ENCODE measurements at regions not wholly inside any gene's neighbourhood (a gene's known extent, or its start where the extent isn't known, plus 50 kb on each side); places are given as distances from the start of the nearest gene placed in this dataset.

DNA sequence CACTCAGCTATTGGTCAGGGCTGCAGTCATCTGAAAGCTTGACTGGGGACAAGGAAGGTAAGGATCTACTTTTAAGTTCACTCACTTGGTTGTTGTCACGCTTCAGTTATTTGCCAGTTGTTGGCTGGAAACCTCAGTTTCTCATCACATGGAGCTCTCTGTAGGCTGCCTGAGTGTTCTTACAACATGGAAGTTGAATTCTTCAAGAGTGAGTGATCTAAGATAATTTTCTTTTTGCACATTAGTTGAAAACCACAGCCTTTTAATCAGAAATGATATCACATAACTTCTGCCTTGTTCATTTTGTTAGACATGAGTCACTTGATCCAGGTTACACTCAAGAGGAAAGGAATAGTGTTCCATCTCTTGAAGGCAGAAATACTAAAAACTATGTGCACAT lies 552.7 kb downstream of the RAPGEF2 start:
- no peak overlapping the region for H3K4me3 Mint-ChIP-seq (ENCODE audit: low read depth)
- TF ChIP-seq, protein P1, sequence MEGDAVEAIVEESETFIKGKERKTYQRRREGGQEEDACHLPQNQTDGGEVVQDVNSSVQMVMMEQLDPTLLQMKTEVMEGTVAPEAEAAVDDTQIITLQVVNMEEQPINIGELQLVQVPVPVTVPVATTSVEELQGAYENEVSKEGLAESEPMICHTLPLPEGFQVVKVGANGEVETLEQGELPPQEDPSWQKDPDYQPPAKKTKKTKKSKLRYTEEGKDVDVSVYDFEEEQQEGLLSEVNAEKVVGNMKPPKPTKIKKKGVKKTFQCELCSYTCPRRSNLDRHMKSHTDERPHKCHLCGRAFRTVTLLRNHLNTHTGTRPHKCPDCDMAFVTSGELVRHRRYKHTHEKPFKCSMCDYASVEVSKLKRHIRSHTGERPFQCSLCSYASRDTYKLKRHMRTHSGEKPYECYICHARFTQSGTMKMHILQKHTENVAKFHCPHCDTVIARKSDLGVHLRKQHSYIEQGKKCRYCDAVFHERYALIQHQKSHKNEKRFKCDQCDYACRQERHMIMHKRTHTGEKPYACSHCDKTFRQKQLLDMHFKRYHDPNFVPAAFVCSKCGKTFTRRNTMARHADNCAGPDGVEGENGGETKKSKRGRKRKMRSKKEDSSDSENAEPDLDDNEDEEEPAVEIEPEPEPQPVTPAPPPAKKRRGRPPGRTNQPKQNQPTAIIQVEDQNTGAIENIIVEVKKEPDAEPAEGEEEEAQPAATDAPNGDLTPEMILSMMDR (IDR thresholded peaks at IDR 0.05; ENCODE audit: unreplicated experiment) = no peak
- H3K27ac Mint-ChIP-seq = no peak overlapping the region
- DNase-seq (ENCODE audit: low spot score, unreplicated experiment) = no peak
- no peaks in the 10 kb centered on the region for H3K27me3 Mint-ChIP-seq
- peaks cover 4% of the 10 kb centered on the region for H3K9me3 Mint-ChIP-seq (ENCODE audit: low read depth)
- H3K4me1 Mint-ChIP-seq (ENCODE audit: low read depth) = no peaks in the 10 kb centered on the region
- H3K36me3 Mint-ChIP-seq (ENCODE audit: insufficient read depth) = no peaks in the 10 kb centered on the region

GRCh38 chr4:159669094-159669493 lies 566.2 kb downstream of the RAPGEF2 start:
- Mint-ChIP-seq H3K4me3 (ENCODE audit: low read depth) (no peak overlapping the region), H3K27me3 (no peaks in the 10 kb centered on the region), H3K9me3 (ENCODE audit: low read depth) (no peaks in the 10 kb centered on the region), H3K27ac (no peak overlapping the region), H3K4me1 (ENCODE audit: low read depth) (no peaks in the 10 kb centered on the region), H3K36me3 (ENCODE audit: insufficient read depth) (no peaks in the 10 kb centered on the region)
- TF ChIP-seq, protein P1 (IDR thresholded peaks at IDR 0.05; ENCODE audit: unreplicated experiment) = no peak
- DNase-seq (ENCODE audit: low spot score, unreplicated experiment) = no peak

GRCh38 chr4:159673221-159673620 lies 570.3 kb downstream of the RAPGEF2 start:
- no peak for DNase-seq (ENCODE audit: low spot score, unreplicated experiment)
- Mint-ChIP-seq H3K4me1 (ENCODE audit: low read depth) (no peaks in the 10 kb centered on the region), H3K36me3 (ENCODE audit: insufficient read depth) (no peaks in the 10 kb centered on the region), H3K9me3 (ENCODE audit: low read depth) (no peaks in the 10 kb centered on the region), H3K27me3 (no peaks in the 10 kb centered on the region), H3K27ac (no peak overlapping the region), H3K4me3 (ENCODE audit: low read depth) (no peak overlapping the region)
- TF ChIP-seq, protein P1 (IDR thresholded peaks at IDR 0.05; ENCODE audit: unreplicated experiment) = no peak

DNA sequence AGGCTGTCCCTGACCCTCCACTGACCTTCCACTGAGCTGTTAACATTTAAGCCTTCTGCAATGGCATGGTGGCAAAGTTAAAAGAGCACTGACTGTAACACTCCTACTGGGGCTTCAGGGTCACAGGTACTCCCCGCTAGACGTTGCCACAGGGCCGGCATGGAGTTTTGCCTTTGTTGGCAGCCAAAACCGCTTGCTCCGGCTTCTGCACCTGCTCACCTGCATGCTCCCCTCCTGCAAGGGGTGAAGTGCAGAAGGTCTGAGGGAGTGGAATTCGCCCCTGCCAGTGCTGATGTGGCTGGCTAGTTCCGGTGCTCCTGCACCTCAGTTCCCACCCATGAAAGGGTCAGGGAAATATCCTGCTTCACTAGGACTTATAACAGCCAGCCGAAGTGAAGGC lies 571.4 kb downstream of the RAPGEF2 start:
- H3K27me3 Mint-ChIP-seq = no peaks in the 10 kb centered on the region

GRCh38 chr4:159677521-159677920 lies 574.6 kb downstream of the RAPGEF2 start:
- no peak overlapping the region for H3K27ac Mint-ChIP-seq
- DNase-seq (ENCODE audit: low spot score, unreplicated experiment) = no peak
- no peak overlapping the region for H3K4me3 Mint-ChIP-seq (ENCODE audit: low read depth)
- H3K36me3 Mint-ChIP-seq (ENCODE audit: insufficient read depth) = no peaks in the 10 kb centered on the region
- TF ChIP-seq, protein P1 (IDR thresholded peaks at IDR 0.05; ENCODE audit: unreplicated experiment) = no peak
- no peaks in the 10 kb centered on the region for H3K9me3 Mint-ChIP-seq (ENCODE audit: low read depth)
- H3K4me1 Mint-ChIP-seq (ENCODE audit: low read depth) = no peaks in the 10 kb centered on the region
- no peaks in the 10 kb centered on the region for H3K27me3 Mint-ChIP-seq

More for the DNA sequence above, 571.4 kb downstream of the RAPGEF2 start:
- Mint-ChIP-seq H3K4me1 (ENCODE audit: low read depth) (no peaks in the 10 kb centered on the region), H3K27ac (no peak overlapping the region), H3K9me3 (ENCODE audit: low read depth) (no peaks in the 10 kb centered on the region), H3K36me3 (ENCODE audit: insufficient read depth) (no peaks in the 10 kb centered on the region), H3K4me3 (ENCODE audit: low read depth) (no peak overlapping the region)
- DNase-seq (ENCODE audit: low spot score, unreplicated experiment) = no peak
- TF ChIP-seq, protein P1 (IDR thresholded peaks at IDR 0.05; ENCODE audit: unreplicated experiment) = no peak

All from progenitor cell of endocrine pancreas (in vitro differentiated cells).